ENCODE measurements at regions not wholly inside any gene's neighbourhood (a gene's known extent, or its start where the extent isn't known, plus 50 kb on each side); places are given as distances from the start of the nearest gene placed in this dataset.

DNA sequence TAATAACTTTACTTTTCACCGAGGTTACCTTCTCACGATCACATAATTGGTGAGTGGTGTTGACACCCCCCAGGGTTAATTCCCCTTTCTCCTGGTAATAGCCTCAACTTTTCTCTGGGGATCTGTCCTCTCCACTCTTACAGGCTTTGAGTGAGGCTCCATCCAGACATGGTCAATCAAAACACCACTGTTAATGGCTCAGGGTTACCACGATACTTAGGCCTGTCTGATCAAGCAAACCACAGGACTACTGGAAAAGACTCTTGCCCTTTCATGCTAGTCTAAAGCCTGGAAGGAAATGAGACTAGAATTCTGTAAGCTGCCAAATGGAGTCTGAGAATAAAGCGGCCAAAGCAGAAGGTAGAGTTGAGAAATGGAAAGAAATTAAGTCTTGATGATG lies 56.5 kb upstream of the STT3B start:
- no peak overlapping the region for H3K27ac ChIP-seq (ENCODE audit: low read depth, low read length, poor library complexity, severe bottlenecking)
- no peak overlapping the region for H3K4me3 ChIP-seq (ENCODE audit: low read depth, low read length, poor library complexity, severe bottlenecking)
- TF ChIP-seq EZH2 (IDR thresholded peaks at IDR 0.05; ENCODE audit: borderline replicate concordance, low read length) = no peak
- TF ChIP-seq, protein P1, sequence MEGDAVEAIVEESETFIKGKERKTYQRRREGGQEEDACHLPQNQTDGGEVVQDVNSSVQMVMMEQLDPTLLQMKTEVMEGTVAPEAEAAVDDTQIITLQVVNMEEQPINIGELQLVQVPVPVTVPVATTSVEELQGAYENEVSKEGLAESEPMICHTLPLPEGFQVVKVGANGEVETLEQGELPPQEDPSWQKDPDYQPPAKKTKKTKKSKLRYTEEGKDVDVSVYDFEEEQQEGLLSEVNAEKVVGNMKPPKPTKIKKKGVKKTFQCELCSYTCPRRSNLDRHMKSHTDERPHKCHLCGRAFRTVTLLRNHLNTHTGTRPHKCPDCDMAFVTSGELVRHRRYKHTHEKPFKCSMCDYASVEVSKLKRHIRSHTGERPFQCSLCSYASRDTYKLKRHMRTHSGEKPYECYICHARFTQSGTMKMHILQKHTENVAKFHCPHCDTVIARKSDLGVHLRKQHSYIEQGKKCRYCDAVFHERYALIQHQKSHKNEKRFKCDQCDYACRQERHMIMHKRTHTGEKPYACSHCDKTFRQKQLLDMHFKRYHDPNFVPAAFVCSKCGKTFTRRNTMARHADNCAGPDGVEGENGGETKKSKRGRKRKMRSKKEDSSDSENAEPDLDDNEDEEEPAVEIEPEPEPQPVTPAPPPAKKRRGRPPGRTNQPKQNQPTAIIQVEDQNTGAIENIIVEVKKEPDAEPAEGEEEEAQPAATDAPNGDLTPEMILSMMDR (IDR thresholded peaks at IDR 0.05; ENCODE audit: low read length) = no peak
- H3K9me3 ChIP-seq (ENCODE audit: low read length) = no peaks in the 10 kb centered on the region
- H3K79me2 ChIP-seq (ENCODE audit: insufficient read depth, low read length) = no peaks in the 10 kb centered on the region
- H3F3A ChIP-seq (ENCODE audit: insufficient read depth, low read length) = no peaks in the 10 kb centered on the region
- no peak overlapping the region for H3K9ac ChIP-seq (ENCODE audit: low read length)
- no peaks in the 10 kb centered on the region for H3K4me1 ChIP-seq (ENCODE audit: insufficient read depth, low read length, severe bottlenecking)
- H3K27me3 ChIP-seq (ENCODE audit: insufficient read depth, low read length) = no peaks in the 10 kb centered on the region; the same call in 1 of the 2 replicates
- H4K20me1 ChIP-seq (ENCODE audit: insufficient read depth, low read length) = no peaks in the 10 kb centered on the region
- H3K4me2 ChIP-seq (ENCODE audit: low read length) = no peak overlapping the region
- H2AFZ ChIP-seq (ENCODE audit: low read length) = no peak overlapping the region
- no peaks in the 10 kb centered on the region for H3K9me2 ChIP-seq (ENCODE audit: low read depth, low read length)
- H3K36me3 ChIP-seq (ENCODE audit: insufficient read depth, low read length) = no peaks in the 10 kb centered on the region

DNA sequence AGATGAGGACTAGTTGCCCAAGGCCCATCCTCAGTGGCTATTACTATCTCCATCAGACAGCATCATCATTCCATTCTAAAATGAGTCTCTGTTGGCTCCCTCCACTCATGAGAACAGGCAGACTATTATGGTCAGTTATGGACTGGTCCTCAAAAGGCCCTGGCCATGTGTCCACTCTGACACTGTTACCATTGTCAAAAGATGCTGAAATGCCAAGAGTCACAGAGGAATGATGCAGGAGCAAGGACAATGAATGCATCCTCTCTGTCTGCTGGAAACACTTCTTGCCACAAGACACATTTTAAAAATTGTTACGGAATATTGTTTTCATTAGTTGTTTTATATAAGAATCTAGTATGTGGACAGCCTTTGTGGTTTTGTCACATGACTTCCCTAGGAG lies 53.3 kb upstream of the STT3B start:
- TF ChIP-seq, protein P1 (IDR thresholded peaks at IDR 0.05; ENCODE audit: low read length) = no peak
- no peak for TF ChIP-seq EZH2 (IDR thresholded peaks at IDR 0.05; ENCODE audit: borderline replicate concordance, low read length)
- no peaks in the 10 kb centered on the region for H3F3A ChIP-seq (ENCODE audit: insufficient read depth, low read length)
- H2AFZ ChIP-seq (ENCODE audit: low read length) = no peak overlapping the region
- H3K79me2 ChIP-seq (ENCODE audit: insufficient read depth, low read length) = no peaks in the 10 kb centered on the region
- H3K9me2 ChIP-seq (ENCODE audit: low read depth, low read length) = no peaks in the 10 kb centered on the region
- no peak overlapping the region for H3K4me2 ChIP-seq (ENCODE audit: low read length)
- no peak overlapping the region for H3K27ac ChIP-seq (ENCODE audit: low read depth, low read length, poor library complexity, severe bottlenecking)
- H3K9ac ChIP-seq (ENCODE audit: low read length) = no peak overlapping the region
- no peak overlapping the region for H3K4me3 ChIP-seq (ENCODE audit: low read depth, low read length, poor library complexity, severe bottlenecking)
- no peaks in the 10 kb centered on the region for H3K36me3 ChIP-seq (ENCODE audit: insufficient read depth, low read length)
- H3K4me1 ChIP-seq (ENCODE audit: insufficient read depth, low read length, severe bottlenecking) = no peaks in the 10 kb centered on the region
- H3K27me3 ChIP-seq (ENCODE audit: insufficient read depth, low read length) = no peaks in the 10 kb centered on the region; the same call in 1 of the 2 replicates
- no peaks in the 10 kb centered on the region for H3K9me3 ChIP-seq (ENCODE audit: low read length)
- no peaks in the 10 kb centered on the region for H4K20me1 ChIP-seq (ENCODE audit: insufficient read depth, low read length)

DNA sequence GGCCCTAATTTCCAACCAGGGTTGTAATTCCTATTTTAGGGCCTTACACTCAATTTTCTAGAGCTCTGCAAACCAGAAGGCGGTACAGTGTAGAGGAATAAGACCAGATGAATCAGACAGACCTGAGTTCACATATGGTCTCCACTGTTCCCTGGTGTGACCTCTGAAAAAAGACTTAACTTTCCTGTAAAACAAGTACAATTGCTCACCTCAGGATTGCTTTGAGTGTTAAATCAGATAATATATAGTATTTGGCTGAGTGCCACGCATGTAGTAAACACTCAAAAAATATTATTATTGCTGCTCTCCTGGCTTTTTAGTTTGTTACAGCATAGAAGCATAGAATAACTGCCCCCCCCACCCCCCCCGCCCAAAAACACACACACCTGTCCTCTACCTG lies 51.0 kb upstream of the STT3B start:
- H3K27ac ChIP-seq (ENCODE audit: low read depth, low read length, poor library complexity, severe bottlenecking) = no peak overlapping the region
- H3K4me2 ChIP-seq (ENCODE audit: low read length) = no peak overlapping the region
- H3K4me3 ChIP-seq (ENCODE audit: low read depth, low read length, poor library complexity, severe bottlenecking) = no peak overlapping the region
- H3K9ac ChIP-seq (ENCODE audit: low read length) = no peak overlapping the region
- TF ChIP-seq, protein P1 (IDR thresholded peaks at IDR 0.05; ENCODE audit: low read length) = no peak
- no peak for TF ChIP-seq EZH2 (IDR thresholded peaks at IDR 0.05; ENCODE audit: borderline replicate concordance, low read length)
- no peaks in the 10 kb centered on the region; the same call in 1 of the 2 replicates for H3K27me3 ChIP-seq (ENCODE audit: insufficient read depth, low read length)
- no peaks in the 10 kb centered on the region for H3K79me2 ChIP-seq (ENCODE audit: insufficient read depth, low read length)
- no peaks in the 10 kb centered on the region for H3K9me2 ChIP-seq (ENCODE audit: low read depth, low read length)
- no peaks in the 10 kb centered on the region for H3K36me3 ChIP-seq (ENCODE audit: insufficient read depth, low read length)
- no peak overlapping the region for H2AFZ ChIP-seq (ENCODE audit: low read length)
- H3K9me3 ChIP-seq (ENCODE audit: low read length) = no peaks in the 10 kb centered on the region
- no peaks in the 10 kb centered on the region for H3K4me1 ChIP-seq (ENCODE audit: insufficient read depth, low read length, severe bottlenecking)
- H3F3A ChIP-seq (ENCODE audit: insufficient read depth, low read length) = no peaks in the 10 kb centered on the region
- H4K20me1 ChIP-seq (ENCODE audit: insufficient read depth, low read length) = no peaks in the 10 kb centered on the region
